GM15510 (cell line): ENCODE measurements at regions not wholly inside any gene's neighbourhood (a gene's known extent, or its start where the extent isn't known, plus 50 kb on each side); places are given as distances from the start of the nearest gene placed in this dataset.

Experiments used
- POLR2A ChIP-seq: IDR thresholded peaks from 3 replicates; pipeline ENCODE4 v1.6.1; 2011; ENCODE audit warnings: borderline replicate concordance; ENCODE audit not compliant: insufficient read length; ENCODE audit errors: extremely low read depth

DNA sequence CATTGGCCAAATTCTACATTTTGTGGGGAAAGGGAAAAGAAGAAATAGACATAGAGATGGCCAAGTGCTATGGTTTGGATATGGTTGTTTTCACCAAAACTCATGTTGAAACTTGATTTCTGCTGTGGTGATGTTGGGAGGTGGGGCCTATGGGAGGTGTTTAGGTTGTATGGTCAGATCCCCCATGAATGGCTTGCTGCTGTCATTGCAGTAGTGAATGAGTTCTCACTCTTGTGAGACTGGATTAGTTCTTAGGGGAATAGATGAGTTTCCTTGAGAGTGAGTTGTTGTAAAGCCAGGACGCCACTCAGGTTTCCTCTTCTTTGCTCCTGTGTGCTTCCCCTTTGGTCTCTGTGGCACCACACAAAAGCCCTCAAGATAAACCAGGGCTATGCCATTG is 242.6 kb upstream of the RFC3 start:
- no peak for TF ChIP-seq POLR2A

DNA sequence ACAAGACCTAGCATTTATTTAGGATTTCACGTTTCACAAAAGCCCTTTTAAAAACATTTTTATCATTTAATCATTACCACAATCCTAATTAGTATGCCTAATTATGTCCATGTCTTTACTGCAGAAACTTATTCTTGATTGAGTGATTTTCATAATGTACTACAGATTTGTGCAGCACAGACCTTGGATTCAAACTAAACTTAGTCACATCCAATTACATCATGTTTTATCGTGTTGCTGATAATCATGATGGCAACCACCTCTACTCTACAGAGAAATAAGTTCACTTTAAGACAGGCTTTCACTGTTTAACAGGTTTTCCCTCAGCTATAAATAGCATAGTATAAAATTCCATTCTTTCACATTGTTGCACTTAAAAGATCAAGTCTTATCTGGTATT is 240.9 kb upstream of the RFC3 start:
- no peak for TF ChIP-seq POLR2A

DNA sequence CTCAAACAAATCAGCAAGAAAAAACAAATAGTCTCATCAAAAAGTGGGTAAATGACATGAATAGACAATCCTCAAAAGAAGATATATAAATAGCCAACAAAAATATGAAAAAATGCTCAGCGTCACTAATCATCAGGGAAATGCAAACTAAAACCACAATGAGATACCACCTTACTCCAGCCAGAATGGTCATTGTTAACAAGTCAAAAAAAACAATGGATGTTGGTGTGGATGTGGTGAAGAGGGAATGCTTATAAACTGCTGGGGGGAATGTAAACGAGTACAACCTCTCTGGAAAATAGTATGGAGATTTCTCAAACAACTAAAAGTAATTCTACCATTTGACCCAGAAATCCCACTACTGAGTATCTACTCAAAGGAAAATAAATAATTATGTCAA is 239.2 kb upstream of the RFC3 start:
- TF ChIP-seq POLR2A: no peak

GRCh38 chr13:33582121-33582520 is 235.8 kb upstream of the RFC3 start:
- no peak for TF ChIP-seq POLR2A

DNA sequence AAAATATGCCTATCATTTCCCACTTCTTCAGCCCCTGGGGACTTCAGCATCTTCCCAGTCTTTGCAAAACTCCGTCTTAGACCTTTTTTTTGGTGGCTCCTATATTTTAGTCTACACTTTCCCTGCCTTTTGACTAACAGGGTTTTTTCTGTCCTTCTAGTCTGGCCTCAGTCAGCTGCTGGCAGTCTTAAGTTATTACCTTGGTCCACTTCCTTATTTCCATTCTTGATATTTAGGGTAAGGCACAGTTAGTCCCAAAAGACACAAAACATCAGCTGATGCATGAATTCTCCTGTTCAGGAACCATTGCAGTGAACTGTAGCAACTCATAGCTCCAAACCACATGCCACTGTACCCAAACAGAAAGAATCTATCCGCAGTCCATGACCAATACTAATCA is 234.6 kb upstream of the RFC3 start:
- no peak for TF ChIP-seq POLR2A

GRCh38 chr13:33590936-33591335 is 227.0 kb upstream of the RFC3 start:
- no peak for TF ChIP-seq POLR2A

DNA sequence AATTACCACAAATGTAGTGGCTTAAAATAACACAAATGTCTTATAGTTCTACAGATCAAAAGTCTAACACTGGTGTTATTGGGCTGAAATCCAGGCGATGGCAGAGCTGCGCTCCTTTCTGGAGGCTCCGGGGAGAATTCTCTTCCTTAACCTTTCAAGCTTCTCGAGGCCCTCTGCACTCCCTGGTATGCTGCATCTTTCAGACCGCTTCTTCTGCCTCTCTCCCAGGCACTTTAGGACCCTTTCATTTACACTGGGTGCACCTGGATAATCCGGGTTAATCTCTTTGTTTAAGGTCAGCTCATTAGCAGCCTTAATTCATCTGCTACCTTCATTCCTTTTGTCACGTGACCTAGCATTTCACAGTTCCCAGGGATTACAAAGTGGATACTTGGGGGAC is 211.3 kb upstream of the RFC3 start:
- no peak for TF ChIP-seq POLR2A

DNA sequence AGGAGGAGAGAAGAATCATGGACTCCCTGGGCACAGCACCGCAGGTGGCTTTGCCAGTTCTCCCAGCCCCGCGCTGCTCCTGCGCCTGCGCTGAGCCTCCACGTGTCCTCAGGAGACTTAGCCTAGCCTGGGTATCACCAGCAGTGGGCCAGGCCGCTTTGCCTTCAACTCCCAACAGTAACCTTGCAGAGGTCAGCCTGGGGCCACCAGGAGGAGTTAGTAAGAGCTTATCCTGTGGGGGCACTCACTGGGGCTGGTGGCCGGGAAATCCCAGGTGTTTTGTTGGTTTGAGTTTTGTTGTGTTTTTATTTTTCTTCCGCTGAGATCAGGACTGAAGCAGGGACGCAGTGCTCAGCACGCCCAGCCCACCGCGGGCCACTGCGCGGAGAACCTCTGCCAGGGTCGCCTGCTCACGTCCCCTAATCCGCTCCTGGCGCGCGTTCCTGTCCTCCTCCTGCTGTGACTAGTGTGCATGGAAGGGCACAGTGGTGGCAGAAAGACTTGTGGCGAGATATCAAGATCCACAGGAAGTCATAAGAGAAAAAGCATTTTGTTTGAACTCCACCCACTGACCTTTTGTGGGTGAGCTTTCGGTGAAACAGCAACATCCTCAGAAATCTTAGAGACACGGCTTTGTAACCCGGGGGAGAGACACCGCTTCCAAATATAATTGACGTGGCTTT is 207.4 kb upstream of the RFC3 start:
- no peak for TF ChIP-seq POLR2A

DNA sequence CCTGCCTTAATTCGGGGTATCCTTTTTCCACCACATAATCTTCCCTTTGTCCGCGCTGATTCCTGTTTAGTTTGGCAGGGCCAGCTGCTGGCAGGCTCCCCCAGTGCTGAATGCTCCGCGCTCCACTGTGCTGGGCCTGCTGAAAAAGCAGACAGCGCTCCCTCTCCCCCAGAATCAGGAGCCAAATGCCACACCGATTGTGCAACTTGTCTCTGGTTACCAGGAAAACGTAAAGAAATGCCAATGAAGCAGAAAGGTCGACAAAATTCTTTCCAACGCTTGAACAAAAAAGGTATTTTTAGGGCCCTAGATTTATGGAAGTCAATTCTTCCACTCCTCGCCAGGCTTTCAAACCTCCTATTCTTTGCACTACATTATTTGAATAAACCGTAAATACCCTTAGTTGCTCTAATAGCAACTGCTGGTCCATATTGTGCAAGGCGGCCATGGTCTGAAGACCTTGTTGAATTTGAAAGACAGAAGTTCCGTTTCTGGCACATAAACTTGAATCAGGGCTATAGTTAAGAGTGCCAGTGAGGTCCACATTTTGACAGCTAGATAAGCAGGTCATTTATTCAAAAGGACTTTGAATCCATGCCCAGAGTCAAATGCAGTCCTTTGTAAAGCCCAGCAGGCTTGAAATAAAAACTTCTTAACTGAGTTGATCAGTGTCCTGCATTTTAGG is 206.7 kb upstream of the RFC3 start:
- TF ChIP-seq POLR2A: no peak

GRCh38 chr13:33612641-33613638 is 205.0 kb upstream of the RFC3 start:
- no peak for TF ChIP-seq POLR2A

- TF ChIP-seq POLR2A: no peak
Measured at GRCh38 chr13:33615436-33615835, 202.5 kb upstream of the RFC3 start.

- no peak for TF ChIP-seq POLR2A
Measured at GRCh38 chr13:33616130-33616529, 201.8 kb upstream of the RFC3 start.

DNA sequence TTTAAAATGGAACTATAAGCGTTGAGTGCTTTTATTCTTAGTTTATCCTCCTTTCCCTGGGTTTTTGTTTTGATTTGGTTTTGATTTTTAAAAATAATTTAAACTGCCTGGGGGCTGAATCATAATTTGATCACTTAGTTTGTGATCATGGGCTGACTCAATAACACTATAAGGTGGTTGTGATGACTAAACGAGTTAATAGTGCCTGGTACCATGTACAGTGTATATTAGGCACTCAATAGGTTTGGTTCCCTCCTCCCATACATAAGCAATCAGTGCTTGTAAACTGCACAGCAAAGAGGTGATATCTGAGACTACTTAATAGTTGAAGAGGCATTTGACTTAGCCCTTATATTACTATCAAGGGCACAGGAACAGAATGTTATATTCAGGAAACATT is 200.9 kb upstream of the RFC3 start:
- no peak for TF ChIP-seq POLR2A

- TF ChIP-seq POLR2A: no peak
Measured at GRCh38 chr13:33624253-33624652, 193.7 kb upstream of the RFC3 start.

- no peak for TF ChIP-seq POLR2A
Measured at GRCh38 chr13:33624740-33625139, 193.2 kb upstream of the RFC3 start.
